HG03097 (cell line): ENCODE measurements at regions not wholly inside any gene's neighbourhood (a gene's known extent, or its start where the extent isn't known, plus 50 kb on each side); places are given as distances from the start of the nearest gene placed in this dataset.
A peak's percentile ranks its signal among the peaks of the same experiment; 100 is the strongest.
"Not testable (repeated sequence)": the region's sequence is repeated elsewhere in the genome, so short reads cannot be mapped to it uniquely, and the experiment has no call there.

Experiments used
- ATAC-seq: cut with Tn5 transposase; IDR thresholded peaks from one replicate; pipeline ENCODE4 v1.9.1; 2021; ENCODE audit not compliant: unreplicated experiment, low FRiP score

DNA sequence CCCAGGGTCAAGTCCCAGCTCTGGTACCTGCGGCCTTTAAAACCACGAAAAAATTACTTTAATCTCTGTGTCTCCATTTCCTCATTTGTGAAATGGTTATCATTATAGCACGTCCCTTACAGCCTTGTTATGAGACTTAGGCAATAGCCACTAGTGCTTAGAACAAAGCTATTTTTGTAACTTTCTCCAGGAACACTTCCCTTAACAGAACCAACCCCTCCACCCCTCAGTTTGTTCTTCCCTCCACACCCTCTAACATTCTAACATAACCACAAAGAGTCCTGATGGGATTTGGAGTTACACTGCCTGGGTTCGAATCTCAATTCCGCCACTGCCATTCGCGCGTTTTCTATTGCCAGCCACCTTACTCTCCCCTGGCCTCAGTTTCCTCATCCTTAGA, 2777.4 kb upstream of the TPTE start:
- not testable (repeated sequence) for ATAC-seq

DNA sequence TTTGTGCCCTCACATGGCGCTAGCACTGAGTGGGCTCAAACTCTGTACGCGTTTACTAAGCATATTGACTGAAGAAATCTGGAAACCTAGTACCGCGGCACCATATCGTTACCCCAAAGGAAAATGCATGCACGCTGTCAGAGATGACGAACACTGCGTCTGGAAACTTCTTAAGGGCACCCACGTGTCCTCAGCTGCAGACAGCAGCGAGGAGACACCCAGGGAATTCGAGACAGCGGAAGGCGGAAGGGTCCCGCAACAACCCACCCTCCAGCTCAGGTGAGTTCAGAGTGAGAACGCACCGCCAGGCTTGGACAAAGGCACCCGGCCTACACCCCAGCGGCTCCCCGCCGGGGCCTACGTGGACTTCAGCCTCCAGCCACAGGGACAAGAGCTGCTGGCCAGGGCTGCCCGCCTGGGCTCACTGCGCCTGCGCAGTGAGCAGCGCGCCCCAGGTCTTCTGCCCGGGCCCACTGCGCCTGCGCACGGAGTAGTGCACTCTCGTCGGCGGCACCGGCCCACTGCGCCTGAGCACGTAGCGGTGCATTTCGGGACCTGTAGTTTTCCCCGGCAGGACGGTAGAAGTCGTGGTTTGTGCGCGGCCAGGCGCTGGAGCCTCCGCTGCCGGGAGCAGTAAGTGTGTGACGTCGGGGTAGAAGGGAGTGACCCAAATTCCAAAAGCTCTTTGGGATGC, 2776.8 kb upstream of the TPTE start:
- ATAC-seq = peak; percentile 95

DNA sequence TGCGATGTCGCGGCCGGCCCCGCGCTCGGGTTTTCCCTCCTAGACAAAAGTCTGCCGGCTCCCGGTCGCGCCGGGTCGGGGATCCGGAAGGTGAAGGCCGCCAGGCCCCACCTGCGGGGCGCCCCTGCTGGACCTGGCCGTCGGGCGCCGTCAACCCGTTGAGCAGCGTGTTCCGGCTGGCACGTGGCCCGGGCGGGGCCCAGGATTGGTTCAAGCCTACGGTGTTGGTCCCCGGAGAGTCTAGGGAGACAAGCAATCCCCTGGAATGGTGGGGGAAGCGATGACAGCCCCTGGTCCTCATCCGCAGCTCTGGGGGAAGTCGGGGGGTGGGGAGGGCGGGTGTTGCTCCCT, 2776.3 kb upstream of the TPTE start:
- peak; percentile 69 for ATAC-seq

DNA sequence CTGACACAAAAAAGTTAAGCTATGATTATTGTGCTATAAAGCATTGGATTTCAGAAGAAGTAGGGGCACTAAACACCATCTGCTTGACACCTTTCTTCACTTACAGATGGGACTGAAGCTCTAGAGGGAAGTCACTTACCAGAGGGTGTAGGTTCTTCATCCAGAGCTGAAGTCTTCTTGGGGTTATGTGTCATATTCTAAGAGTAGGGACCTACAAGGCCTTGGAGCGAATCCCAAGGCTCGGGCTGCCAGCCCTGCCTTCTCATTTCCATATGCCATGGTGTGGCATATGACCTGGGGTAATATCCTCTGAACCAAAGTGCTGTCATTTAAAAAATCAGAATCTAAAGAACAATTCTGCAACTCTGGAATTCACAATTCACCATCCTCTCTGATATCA, 2773.4 kb upstream of the TPTE start:
- not testable (repeated sequence) for ATAC-seq

DNA sequence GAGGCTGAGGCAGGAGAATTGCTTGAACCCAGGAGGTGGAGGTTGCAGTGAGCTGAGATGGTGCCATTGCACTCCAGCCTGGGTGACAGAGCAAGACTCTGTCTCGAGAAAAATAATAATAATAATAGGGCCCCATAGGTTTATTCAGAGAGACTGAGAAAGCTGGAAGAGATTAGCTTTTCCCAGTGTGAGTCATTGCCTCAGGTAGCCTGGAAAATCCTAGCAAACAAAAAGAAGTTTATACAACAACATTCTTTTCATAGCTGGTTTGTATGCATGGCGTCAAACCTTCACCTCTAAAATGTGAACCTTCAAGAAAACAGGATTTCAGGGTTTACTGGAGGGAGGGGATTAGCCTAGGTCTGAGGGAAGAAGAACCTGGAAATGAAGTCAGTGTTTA, 2768.8 kb upstream of the TPTE start:
- ATAC-seq = not testable (repeated sequence)

DNA sequence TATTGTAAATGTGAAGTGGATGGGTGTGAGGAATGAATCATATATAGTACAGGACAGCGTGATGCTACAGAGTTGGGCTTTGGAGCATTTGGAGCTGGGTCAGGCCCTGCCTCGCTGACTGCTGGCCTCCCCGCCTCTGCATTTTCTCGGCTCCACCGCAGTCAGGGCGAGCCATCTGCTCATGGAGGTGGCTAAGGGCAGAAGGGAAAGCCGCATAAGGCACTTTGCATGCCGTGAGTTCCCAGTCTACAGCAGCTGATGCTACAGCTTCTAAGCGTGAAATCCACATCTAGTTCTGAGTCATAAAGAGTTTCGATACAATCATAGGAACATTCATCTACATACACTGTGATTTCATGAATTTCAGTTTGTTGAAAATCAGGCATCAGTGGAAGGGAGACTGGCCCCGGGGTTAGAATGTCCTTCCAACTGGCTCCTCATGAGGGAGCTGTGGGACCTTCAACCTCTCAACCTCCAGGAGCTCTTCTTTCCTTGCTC, 2768.0 kb upstream of the TPTE start:
- ATAC-seq = peak; percentile 67

DNA sequence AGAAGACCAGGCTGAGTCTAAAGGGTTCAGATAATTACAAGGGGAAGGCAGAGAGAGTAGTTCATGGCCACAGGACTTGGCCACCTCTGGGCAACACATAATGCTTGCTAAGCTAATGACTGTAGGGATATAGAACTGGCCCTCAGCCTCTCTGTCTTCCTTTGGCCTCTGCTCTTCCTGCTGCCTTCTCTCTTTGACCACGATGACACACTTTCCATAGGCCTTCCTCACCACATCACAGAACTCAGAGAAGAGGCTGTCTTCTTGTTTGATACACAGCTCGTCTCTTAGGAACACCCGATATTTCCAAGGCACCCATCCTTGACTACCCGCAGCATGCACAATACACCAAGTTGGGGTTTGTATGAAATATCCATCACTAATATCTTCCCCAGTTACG, 2751.4 kb upstream of the TPTE start:
- ATAC-seq = not testable (repeated sequence)

DNA sequence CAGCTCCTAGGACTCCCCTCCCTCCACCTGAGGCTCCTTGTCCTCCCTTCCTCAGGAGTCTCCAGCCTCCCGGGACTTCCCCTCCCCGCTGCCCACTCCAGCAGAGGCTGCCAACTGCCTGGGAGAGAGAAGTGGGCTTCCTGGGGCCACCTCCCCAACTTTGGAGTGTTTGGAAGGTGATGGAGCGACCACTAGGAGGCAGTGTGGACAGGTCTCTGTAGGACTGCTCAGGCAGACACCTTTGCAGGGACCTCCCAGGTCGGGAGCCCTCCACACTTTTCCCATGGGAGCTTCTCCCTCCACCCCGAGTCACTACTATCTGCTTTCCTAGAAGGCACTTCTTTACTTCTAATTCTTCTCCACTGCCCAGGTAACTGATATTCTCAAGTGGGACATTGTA, 2747.2 kb upstream of the TPTE start:
- not testable (repeated sequence) for ATAC-seq

DNA sequence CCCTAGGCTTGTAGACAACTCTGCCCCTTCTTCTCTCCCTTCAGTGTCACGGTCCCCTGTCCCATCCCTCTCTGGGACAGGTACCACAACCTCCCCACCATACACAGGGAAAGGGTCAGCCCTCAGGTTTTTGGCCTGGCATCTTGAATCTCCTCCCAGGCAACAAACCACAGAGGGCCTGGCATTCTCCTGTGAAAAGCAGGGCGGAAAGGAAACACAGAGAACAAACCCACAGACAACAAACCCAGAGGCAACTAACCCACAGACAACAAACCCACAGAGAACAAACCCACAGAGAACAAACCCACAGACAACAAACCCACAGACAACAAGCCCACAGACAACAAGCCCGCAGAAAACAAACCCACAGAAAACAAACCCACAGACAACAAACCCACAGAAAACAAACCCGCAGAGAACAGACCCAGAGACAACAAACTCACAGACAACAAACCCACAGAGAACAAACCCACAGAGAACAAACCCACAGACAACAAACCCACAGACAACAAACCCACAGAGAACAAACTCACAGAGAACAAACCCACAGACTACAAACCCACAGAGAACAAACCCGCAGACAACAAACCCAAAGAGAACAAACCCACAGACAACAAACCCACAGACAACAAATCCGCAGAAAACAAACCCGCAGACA, 2745.9 kb upstream of the TPTE start:
- ATAC-seq = not testable (repeated sequence)

DNA sequence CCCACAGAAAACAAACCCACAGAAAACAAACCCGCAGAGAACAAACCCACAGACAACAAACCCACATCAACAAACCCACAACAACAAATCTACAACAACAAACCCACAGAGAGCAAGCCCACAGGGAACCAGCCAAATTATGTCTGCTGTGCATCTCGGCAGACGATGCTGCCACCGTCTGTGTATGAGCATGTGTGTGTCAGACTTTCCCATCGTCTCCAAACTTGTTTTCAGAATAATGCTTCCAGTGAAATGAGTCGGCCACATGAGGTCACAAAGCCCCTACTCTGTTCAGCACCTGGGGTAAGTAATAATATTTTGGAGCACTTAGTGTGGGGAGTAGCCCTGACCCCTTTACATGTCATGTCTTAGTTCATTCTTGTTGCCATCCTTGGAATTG, 2745.3 kb upstream of the TPTE start:
- not testable (repeated sequence) for ATAC-seq

DNA sequence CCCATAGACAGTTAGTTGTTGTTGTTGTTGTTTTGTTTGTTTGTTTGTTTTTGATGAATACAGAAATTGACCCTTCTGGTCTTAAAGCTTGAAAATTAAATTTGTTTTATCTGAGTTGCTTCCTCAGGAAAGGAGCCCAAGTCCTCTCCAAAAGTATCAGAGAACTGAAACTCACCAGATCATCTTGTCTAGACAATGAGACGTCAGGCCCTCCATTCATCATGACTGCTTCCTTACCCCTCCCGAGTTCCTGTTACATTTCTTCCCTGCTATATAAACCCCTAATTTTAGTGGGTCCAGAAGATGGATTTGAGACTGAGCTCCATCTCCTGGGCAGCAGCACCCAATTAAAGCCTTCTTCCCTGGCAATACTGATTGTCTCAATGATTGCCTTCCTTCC, 2744.8 kb upstream of the TPTE start:
- not testable (repeated sequence) for ATAC-seq

DNA sequence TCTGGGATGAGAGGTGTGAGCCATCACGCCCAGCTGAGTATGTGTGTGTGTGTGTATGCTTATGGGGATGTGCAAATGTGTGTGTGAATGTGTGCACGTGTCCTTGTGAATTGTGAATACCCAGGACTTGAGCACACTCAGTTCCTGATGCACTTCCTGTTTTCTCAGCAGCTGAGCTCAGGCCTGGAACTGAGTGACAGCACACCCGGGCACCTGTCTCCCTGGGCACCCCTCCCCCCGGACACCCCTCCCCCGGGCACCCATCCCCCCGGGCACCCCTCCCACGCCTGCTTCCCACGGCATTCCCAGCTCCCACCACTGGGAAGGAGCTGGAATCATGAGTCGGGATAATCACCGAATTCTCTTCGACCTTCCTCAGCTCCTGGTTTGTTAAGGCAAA, 2744.1 kb upstream of the TPTE start:
- not testable (repeated sequence) for ATAC-seq

DNA sequence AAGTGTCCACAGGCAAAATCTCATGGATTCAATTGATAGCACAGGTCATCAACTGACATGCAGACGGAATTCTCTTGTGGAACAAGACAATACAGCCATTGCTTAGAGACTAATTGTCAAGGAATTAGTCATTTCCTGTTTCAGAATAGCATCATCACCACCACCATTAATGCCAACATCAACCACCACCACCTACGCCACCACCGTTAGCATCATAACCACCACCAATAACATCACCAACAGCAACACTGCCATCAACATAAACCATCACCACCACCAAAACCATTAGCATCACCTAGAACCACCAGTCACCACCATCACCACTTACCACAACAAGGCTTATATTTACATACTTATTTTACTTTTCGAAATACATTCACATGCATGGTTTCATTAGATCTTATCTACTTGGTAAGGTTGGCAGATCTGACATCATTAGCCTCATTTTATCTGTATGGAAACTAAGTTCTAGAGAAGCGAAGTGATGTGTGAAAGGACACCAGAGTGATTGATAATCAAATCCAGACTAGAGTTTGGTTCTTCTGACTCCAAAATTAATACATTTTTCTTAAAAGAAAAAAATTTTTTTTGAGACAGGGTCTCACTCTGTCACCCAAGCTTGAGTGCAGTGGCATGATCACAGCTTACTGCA, 2733.8 kb upstream of the TPTE start:
- ATAC-seq = not testable (repeated sequence)

DNA sequence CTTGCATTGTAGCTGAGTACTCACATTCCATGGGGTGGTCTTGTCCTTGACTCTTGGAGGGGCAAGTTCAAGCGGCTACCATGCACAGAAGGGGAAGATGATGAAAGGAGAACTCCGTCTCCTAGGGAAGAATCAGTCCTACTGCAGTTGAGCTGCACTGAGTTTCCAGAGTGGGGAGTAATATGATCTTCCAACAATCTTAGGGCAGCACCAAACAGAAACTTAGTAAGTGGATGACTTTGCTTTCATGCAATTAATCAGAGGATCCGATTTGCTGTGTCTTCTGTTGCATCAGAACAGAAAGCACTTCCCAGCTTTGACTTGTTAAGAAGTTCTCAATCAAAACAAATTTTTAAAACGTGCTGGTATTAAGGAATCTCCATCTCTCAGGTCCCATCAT, 2727.6 kb upstream of the TPTE start:
- ATAC-seq = not testable (repeated sequence)

DNA sequence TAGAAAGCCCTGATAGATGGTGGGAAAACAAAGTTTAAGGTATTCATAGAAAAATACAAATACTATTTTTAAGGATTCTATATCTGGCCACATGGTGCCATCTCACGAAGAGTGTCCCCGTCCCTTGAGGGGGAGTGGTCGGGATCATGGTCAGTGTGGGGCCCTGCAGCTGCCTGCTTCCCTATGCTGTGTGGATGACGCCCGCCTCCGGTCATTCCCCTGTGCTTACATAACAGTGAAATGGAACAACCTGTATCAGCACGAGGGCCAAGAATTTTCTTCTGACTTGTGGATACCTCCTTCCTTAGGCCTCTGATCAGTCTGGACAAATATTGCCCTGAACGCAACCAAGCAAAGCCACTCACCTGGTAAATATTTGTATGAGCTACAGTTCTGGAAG, 2724.1 kb upstream of the TPTE start:
- ATAC-seq = not testable (repeated sequence)

DNA sequence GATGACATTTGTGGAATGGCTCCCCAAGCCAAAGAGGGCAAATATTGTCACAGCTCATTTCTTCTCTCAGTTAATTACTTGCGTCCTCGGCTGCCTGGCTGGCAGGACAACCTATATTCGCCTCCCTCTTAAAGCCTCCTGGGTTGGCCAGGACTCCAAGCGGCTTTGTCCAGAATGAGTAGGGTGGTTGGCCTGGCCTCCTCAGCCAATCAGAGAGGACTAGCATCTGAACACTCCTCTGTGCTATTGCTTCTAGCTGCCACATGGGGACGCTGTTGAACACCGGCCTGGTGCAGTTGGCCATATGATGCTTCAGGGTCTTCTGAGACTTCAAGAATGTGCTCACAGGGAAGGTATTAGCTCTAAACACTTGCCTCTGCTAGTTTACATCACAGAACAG, 2722.9 kb upstream of the TPTE start:
- ATAC-seq = not testable (repeated sequence)

DNA sequence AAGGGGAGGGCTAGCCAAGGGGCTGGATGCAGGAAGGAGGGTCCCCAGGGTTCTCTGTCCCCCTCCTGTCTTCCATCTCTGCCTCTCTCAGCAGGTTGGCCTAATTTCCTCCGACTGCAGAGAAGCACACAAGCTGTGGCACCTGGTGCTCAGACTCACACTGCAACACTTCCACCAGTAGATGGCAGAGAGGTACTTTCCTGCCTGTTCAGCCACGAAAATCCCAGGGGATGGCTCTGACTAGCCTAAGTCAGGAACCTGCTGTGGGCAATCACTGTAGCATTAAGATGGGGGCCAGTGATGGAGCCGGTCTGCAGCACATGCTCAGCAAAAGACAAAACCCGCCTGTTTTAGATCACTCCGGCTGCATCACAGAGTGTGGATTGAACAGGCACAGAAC, 2721.7 kb upstream of the TPTE start:
- ATAC-seq = not testable (repeated sequence)

DNA sequence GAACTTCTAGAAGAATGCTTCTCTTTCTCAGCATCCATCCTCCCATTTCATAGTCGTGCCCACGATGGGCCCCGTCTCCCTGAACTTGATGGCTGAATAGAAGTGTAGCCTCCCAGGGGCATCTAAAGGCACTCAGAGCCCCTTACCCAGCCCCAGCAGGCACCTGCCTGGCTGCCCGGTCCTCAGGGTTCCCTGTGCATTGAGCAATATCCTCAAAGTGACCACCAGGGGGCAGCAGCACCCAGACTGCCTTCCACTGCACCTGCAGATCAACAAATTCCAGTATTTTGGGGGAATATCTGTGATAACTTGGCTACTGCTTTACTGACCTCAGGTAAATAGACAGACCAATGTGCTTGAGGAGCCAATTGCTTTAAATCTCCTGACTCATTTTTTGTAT, 2707.9 kb upstream of the TPTE start:
- not testable (repeated sequence) for ATAC-seq

DNA sequence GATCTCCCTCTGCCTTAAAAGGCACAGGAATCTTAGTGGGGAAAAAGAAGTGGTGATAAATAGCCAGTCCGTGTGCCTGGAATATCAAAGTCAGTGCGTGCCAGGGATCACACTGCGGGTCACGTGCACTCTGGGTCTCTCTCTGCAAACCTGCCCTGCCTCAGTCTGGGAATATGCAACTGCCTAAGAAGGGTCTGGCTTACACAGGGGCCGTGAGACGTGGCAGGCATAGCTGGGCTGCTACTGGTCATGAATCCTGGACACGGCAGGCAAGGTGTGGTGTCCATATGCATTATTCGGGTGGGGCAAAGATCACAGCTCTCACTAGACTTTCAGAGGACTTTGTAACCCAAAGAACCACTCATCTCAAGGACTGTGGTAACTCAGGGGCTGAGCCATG, 2704.4 kb upstream of the TPTE start:
- ATAC-seq = not testable (repeated sequence)

DNA sequence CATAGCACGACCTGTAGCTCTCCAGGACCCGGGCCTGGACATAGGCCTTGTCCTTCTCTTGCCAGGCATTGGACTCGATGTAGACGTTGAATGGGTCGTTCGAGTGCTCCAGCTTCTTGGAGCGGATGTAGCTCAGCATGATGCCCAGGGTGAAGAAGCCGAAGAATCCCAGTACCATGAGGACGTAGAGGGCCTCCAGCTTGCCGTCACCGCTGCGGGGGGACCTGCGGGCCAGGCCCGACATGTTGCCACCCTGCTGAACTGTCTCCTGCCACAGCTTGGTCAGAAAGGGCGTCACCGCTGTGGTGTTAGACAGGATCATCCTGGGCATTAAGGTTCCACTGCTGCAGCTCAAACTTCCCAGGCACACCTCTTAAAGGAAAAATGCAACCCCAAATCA, 2702.1 kb upstream of the TPTE start:
- ATAC-seq = not testable (repeated sequence)

DNA sequence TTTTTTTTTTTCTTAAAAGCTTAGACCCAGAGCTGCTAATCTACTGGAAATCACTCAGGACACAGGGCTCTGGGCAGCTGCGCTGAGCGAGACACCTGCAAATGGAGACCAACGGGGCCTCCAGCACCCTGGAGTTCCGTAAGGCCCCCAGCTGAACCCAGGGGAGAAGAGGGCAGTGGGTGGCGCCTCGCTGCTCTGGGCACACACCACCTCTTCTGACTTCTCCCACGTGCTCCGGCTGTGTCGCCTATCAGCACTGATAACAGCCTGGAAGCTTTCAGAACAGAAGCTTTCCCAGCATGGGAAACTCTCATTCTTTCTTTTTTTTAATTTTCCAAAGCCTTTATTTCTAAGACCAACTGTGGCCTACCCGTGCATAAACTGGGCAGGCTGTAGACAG, 2695.8 kb upstream of the TPTE start:
- not testable (repeated sequence) for ATAC-seq

DNA sequence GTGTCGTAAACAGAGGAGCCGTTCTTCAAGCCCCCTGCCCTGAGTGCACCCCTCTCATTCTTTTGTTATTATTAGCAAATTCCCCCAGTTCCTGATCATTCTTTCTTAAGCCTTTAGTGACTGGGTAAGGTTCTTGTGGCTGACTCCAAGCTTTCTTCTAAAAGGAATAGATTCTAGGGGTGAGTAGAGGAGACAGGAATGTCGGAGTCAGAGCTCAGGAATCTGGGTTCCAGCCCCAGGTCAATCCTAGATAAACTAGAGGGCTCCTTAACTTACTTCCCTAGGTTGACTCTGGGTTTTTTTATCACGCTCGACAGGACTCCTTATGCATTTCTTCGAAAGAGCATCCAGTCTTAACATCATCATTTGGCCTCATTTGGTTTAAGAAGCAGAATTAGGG, 2695.2 kb upstream of the TPTE start:
- ATAC-seq = not testable (repeated sequence)
